NCI-H510A treated with DMSO at 0.1 percent for 48 hours (cell line): ENCODE measurements at regions not wholly inside any gene's neighbourhood (a gene's known extent, or its start where the extent isn't known, plus 50 kb on each side); places are given as distances from the start of the nearest gene placed in this dataset.
A peak's percentile ranks its signal among the peaks of the same experiment; 100 is the strongest.

Source experiments
- DNase-seq: peaks from one replicate; lab custom pipeline; 2025; lab: John Stamatoyannopoulos, UW

DNA sequence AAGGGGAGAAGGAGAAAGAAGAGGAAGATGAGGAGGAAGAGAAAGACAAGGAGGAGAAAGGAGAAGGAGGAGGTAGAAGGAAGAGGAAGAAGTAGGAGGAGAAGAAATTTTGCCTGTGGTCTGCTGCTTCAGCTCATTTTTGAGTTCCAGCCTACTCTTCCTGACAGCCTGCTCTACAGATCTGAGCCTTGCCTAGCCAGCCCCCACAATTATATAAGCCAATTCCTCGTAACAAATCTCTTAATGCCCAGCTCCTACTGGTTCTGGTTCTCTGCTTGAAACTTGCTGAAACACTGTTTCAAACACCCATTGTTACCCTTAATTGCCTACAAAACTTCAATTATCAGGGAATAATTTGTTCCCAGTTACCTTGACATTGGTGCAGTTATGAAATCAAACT, 1014.2 kb upstream of the CELF4 start:
- DNase-seq: no peak

- no peak for DNase-seq
These were observed 1011.3 kb upstream of the CELF4 start for GRCh38 chr18:38576916-38577315.

DNA sequence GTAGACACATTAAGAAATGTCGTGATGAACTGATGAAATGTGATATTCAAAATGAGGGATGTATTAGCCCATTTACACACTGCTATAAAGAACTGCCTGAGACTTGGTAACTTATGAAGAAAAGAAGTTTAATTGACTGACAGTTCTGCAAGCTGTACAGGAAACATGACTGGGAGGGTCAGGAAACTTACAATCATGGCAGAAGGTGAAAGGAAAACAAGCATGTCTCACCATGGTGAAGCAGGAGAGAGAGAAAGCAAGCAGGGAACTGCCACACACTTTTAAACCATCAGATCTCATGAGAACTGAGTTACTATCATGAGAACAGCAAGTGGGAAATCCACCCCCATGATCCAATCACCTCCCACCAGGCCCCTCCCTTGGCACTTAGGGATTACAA, 1010.8 kb upstream of the CELF4 start:
- no peak for DNase-seq

DNA sequence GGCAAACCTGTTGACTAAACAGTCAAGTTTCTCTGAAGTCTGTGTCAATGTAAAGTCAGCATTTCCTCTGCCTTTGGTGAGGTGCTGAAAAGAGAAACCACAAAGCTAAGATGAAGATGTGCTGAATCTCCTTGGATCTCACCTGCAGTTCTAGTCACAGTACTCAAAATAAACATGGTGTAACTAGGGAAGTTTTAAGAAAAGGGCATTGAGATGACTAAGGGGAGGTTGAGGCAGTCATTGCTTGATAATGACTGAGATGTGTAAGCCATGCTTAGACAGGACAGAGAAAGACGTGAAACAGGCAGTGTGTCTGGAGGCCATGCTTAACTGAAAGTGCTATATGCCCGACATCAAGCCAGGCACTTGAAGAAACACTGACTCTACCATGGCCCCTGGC, 1010.0 kb upstream of the CELF4 start:
- DNase-seq: no peak

DNA sequence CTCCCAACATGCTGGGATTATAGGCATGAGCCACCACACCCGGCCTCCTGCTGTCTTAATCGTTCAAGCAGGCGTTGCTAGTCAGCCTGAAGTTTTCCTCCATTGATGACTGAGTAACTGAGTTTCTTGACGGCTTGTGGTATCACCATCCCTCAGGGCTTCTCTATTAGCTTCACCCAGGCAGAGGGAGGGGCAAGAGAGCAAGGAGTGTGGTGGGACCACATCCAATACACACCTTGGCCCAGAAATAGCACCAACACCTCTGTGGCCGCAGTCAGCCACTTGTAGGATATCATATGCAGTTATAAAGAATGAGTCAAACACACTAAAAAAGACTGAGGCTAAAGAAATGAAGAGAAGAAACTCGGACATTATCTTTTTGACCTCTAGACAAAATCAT, 1009.4 kb upstream of the CELF4 start:
- DNase-seq: no peak

- DNase-seq: peak; percentile 61
These were observed 1007.0 kb upstream of the CELF4 start for GRCh38 chr18:38572554-38573111.

- no peak for DNase-seq
These were observed 1006.1 kb upstream of the CELF4 start for GRCh38 chr18:38571651-38572050.

- DNase-seq: no peak
These were observed 999.9 kb upstream of the CELF4 start for GRCh38 chr18:38565513-38565912.

- DNase-seq: no peak
These were observed 997.9 kb upstream of the CELF4 start for GRCh38 chr18:38563396-38563980.

- DNase-seq: no peak
These were observed 991.4 kb upstream of the CELF4 start for GRCh38 chr18:38557006-38557405.

DNA sequence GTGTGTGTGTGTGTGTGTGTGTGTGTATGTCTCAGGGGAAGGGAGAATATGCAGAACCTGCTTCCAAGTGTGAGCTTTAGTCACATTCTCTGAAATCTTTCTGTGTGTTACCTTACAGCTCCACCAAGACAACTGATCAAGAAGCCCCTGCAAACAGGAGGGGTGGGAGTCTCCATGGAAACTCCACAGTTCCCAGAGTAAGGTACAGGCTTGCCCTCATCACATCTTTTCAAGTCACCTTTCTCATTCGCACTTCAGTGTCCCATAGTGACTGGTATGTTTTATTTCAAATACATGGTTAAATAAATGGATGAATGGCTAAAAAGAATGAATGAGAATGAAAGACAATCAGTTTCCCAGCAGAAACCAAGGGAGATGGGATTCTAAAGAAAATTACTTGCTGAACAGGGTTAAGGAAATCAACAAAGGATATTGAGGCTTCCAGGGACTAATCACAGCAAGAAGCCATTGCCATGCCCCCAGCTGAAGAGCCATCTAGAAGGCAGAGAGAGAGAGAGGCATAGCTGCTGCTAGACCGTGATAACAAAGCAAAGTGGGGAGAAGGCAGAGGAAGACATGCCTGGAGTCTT, 987.2 kb upstream of the CELF4 start:
- no peak for DNase-seq

GRCh38 chr18:38551881-38552280, 986.3 kb upstream of the CELF4 start:
- DNase-seq: no peak

GRCh38 chr18:38545071-38545470, 979.5 kb upstream of the CELF4 start:
- peak; percentile 29 for DNase-seq

DNA sequence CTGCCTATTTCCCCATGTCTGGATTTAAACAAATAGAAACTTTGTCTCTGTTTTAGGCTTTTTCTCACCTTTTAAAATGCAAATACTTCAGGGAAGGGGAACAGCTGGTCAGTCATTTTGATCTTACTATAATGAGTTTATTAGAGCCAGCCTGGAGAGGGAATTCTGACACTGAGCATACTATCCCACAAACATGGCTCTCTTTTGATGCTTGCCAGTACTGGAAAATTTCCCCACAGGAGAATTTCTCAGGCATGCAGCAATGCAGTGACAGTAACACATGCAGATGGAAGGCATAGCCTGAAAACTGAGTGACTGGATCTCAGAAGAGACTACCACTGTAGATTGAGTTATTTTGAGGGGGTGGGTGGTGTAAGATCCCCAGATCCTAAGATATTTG, 974.3 kb upstream of the CELF4 start:
- no peak for DNase-seq

DNA sequence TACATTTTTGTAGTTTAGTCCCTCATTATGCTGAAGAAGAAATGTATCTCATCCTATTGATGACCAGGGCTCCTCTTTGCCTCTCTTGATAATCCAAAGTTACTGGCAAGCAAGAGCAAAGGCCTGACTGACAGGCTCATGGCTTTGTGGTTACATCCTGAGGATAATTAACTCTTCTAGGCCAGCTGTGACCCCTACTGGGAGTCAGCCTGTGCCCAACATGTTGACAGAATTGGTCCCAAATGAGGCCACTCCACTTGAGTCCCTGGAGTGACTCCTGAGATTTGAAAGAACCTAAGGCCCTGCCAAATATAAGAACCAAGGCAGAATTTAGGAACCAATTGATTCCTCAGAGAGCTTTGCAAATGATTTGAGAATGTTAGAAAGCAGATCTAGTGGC, 973.8 kb upstream of the CELF4 start:
- DNase-seq: peak; percentile 16

DNA sequence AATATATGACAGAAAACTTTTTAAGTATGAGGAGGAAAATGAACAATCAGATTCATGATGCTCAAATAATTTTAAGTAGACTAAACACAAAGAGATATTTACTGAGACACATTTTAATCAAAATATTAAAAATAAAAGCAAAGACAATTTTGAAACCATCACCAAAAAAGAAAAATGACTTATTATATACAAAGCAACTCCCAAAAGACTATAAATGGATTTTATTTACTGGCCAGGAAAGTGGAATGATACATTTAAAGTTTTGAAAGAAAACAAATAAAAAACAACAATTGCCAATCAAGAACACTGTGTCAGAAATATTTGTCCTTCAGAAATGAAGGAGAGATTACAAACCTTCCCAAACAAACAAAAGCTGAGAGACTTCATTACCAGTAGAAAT, 968.5 kb upstream of the CELF4 start:
- no peak for DNase-seq

DNA sequence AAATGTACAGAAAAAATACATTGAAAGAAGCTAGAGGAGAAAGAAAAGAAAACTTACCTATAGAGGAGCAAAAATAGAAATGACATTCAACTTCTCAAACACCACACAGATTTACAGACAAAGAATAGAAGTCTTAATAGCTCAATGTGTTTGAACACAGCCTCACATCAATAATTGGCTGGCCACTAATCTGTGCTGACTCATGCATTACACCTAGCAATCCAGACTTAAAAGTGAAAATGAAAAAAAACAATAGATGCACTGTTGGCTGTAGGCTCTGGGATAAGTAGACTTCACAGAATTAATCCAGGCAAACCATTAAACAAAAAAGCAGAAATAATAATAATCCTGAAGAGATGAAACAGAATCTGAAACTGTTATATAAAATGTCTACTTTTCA, 961.3 kb upstream of the CELF4 start:
- no peak for DNase-seq

- no peak for DNase-seq
These were observed 959.4 kb upstream of the CELF4 start for GRCh38 chr18:38525039-38525438.

DNA sequence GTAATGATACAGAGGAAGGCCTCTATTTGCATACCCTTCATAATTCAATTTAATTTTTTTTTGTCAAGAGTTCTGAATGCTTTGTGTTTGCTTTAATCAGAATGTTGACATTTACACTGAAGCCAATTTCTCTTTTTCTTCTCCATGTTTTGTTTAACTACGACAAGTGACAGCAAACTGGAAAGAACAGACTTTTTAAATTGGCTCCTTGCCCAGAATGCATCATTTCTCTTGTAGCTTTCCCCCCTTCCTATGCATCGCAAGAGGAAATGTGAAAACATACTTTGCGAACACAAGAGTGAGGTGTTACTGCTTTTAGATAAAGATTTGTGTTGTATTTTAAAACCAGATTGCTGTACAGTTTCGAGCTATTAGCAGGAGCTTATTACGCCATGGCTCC, 955.2 kb upstream of the CELF4 start:
- peak; percentile 43 for DNase-seq

GRCh38 chr18:38502539-38502938, 936.9 kb upstream of the CELF4 start:
- DNase-seq: no peak

- DNase-seq: no peak
These were observed 931.7 kb upstream of the CELF4 start for GRCh38 chr18:38497266-38497665.

DNA sequence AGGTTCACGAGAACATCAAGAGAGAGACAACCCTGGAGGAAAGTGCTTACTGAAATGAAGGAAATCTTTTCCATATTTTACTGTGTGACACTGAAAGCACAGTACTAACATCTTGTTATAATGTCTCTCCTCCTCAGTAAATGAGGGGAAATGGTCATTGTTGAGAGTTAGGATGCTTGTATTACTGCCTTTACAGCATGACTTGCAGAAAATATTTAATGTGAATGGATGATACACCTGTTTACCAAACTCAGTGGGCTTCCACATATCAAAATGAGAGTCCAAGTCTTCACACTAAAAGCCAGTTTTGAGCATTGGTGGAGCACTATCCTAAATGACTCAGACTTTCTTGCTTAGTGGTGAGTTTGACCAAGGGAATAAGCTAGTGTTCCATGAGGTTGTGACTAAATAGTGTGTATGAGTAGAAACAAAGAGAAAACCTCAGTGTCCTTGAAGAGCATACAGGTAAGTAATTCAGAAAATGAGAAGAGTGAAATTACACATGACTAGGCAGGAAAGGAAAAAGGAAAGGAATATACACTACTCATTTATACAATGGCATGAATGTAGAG, 930.7 kb upstream of the CELF4 start:
- DNase-seq: no peak

GRCh38 chr18:38494065-38494464, 928.5 kb upstream of the CELF4 start:
- no peak for DNase-seq

- no peak for DNase-seq
These were observed 925.6 kb upstream of the CELF4 start for GRCh38 chr18:38491195-38491594.
